ENCODE measurements at regions not wholly inside any gene's neighbourhood (a gene's known extent, or its start where the extent isn't known, plus 50 kb on each side); places are given as distances from the start of the nearest gene placed in this dataset.

GRCh38 chr2:562391-563364, 114.5 kb downstream of the TMEM18 start:
- no peak for ATAC-seq
- Mint-ChIP-seq H3K4me1 (ENCODE audit: low read depth in 2 of 2) (peaks cover 5 to 7% of the 10 kb centered on the region in 2 donors), H3K36me3 (no peaks in the 10 kb centered on the region)

GRCh38 chr2:558879-559278, 118.3 kb downstream of the TMEM18 start:
- Mint-ChIP-seq H3K4me1 (ENCODE audit: low read depth in 2 of 2) (peaks cover 5 to 7% of the 10 kb centered on the region in 2 donors), H3K36me3 (no peaks in the 10 kb centered on the region), H3K27me3 (peaks cover 30 to 56% of the 10 kb centered on the region in 2 donors), H3K27ac (peak overlapping the region in 1 of 2 donors; percentile 21), H3K9me3 (no peaks in the 10 kb centered on the region), H3K4me3 (no peak overlapping the region)
- DNase-seq (ENCODE audit: low spot score) (no peak), ATAC-seq (no peak)

More at GRCh38 chr2:562391-563364, 114.5 kb downstream of the TMEM18 start:
- H3K9me3 Mint-ChIP-seq, result no peaks in the 10 kb centered on the region
- DNase-seq (ENCODE audit: low spot score), result no peak
- no peak overlapping the region for H3K4me3 Mint-ChIP-seq
- H3K27ac Mint-ChIP-seq, result no peak overlapping the region
- H3K27me3 Mint-ChIP-seq, result peaks cover 34 to 47% of the 10 kb centered on the region in 2 donors

- Mint-ChIP-seq H3K27me3 (peaks cover 31 to 56% of the 10 kb centered on the region in 2 donors), H3K9me3 (no peaks in the 10 kb centered on the region), H3K27ac (no peak overlapping the region), H3K36me3 (no peaks in the 10 kb centered on the region), H3K4me1 (ENCODE audit: low read depth in 2 of 2) (peaks cover 5 to 7% of the 10 kb centered on the region in 2 donors), H3K4me3 (no peak overlapping the region)
- ATAC-seq (peak in 1 of 2 donors; percentile 32), DNase-seq (ENCODE audit: low spot score) (no peak)
Measured at GRCh38 chr2:558302-558642, 118.9 kb downstream of the TMEM18 start.

DNA sequence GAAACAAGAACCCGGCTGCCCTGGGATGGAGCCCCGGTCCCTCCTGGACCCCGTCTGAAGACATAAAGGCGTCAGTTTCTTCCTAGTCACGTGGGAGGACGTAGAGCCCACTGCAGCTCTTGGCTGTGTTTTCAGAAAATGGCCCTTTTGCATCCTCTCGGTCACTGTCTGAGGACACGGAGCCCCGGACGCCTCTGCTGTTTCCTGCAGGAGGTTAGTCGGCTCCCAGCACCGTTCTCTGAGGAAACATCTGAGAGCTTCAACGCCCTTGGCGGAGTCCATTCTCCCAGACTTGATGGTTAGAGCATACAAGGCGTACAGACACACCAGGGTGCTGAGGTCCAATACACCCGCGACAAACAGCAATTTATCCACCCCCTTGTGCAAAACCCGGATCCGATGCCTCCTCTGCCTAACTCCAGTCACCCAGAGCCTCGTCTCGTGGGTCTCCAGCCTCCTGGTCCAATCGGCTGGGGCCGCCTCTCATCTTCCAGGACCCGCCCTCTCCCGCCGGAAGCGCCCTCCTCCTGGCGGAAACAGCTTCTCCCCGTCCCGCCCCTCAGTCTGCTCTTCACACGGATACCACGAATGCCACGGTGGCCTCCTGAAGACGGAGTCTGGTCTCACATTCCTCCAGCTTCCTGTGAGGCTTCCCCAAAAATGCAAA, 119.4 kb downstream of the TMEM18 start:
- peaks cover 5 to 7% of the 10 kb centered on the region in 2 donors for H3K4me1 Mint-ChIP-seq (ENCODE audit: low read depth in 2 of 2)
- peaks cover 35 to 56% of the 10 kb centered on the region in 2 donors for H3K27me3 Mint-ChIP-seq
- no peak overlapping the region for H3K4me3 Mint-ChIP-seq
- no peaks in the 10 kb centered on the region for H3K36me3 Mint-ChIP-seq
- no peak overlapping the region for H3K27ac Mint-ChIP-seq
- no peaks in the 10 kb centered on the region for H3K9me3 Mint-ChIP-seq
- ATAC-seq (peak in 1 of 2 donors; percentile 65), DNase-seq (ENCODE audit: low spot score) (no peak)

DNA sequence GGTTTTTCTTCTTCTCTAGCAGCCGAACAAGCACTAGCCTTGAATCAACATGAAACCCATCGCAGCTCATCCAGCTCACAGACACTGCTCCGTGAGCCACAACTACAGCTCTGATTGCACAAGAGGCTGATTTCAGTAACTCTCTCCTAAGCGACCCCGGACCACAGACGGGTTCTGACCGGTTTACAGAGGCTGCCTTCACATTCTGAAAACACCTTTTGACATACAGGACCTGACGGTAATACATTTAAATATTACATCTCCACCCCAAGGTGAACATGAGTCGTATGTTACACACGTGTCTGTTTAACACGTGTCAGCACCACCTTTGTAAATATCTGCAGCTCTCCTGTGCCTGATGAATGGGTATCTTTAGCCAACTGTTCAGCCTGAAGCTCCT, 120.7 kb downstream of the TMEM18 start:
- Mint-ChIP-seq H3K27me3 (peaks cover 29 to 46% of the 10 kb centered on the region in 2 donors), H3K4me1 (ENCODE audit: low read depth in 2 of 2) (no peaks in the 10 kb centered on the region), H3K4me3 (no peak overlapping the region), H3K27ac (no peak overlapping the region), H3K36me3 (no peaks in the 10 kb centered on the region), H3K9me3 (no peaks in the 10 kb centered on the region)
- ATAC-seq (no peak), DNase-seq (ENCODE audit: low spot score) (no peak)

DNA sequence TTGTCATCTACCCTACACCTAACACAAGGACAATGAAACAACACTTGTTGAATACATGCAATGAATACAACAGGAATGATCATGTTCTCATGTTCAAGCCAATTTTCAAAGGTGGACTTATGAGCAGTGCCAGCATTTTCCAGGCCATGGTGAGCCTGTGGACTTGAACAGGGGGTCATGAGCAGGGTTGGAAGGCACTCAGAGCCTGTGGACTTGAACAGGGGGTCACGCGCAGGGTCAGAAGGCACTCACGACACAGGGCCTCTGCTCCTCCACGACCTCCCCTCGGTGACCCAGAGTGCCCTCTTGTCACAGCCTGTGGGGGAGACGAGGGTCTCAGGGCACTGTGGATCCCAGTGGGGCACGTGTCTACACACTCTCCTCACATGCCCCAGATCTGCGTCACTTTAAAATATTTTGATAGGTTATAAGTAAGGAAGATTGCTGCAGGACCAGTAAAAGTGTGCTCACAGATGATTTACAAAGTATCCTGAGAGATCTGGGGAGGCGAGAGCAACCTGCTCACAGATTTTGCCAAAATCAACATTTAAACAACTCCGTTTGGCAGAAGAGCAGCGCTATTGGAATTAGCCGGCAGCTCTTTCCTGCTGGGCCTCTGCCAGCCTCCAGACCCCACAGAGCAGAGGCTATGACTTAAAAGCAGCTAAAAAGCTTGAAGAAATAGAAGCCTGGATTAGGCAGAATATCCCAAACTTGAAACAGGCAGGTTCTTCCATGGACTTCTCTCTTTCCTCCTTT, 121.9 kb downstream of the TMEM18 start:
- Mint-ChIP-seq H3K9me3 (no peaks in the 10 kb centered on the region), H3K27ac (no peak overlapping the region), H3K27me3 (peaks cover 27 to 37% of the 10 kb centered on the region in 2 donors), H3K4me1 (ENCODE audit: low read depth in 2 of 2) (no peaks in the 10 kb centered on the region), H3K36me3 (no peaks in the 10 kb centered on the region), H3K4me3 (no peak overlapping the region)
- no peak for DNase-seq (ENCODE audit: low spot score)
- no peak for ATAC-seq

DNA sequence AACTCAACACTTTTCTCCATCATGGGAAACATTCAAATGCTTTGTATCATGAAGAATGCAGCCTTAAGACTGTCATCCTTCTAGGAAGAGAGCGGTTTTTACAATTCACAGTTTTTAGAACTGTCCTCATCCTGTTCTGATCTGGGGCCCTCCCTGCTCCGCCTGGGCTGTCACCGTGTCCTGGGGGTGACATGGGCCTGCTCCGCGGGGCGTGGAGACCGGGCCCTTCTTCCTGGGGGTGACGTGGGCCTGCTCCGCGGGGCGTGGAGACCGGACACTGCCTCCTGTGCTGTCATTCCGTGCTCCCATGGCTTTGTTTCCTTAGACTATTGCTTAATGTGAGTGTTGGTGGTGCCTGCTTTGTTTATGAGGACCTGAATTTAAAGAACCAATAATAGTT, 122.8 kb downstream of the TMEM18 start:
- no peak overlapping the region for H3K27ac Mint-ChIP-seq
- H3K27me3 Mint-ChIP-seq, result peaks cover 29 to 39% of the 10 kb centered on the region in 2 donors
- no peak for ATAC-seq
- H3K9me3 Mint-ChIP-seq, result no peaks in the 10 kb centered on the region
- no peaks in the 10 kb centered on the region for H3K4me1 Mint-ChIP-seq (ENCODE audit: low read depth in 2 of 2)
- H3K4me3 Mint-ChIP-seq, result no peak overlapping the region
- H3K36me3 Mint-ChIP-seq, result no peaks in the 10 kb centered on the region
- no peak for DNase-seq (ENCODE audit: low spot score)

GRCh38 chr2:552906-553305, 124.3 kb downstream of the TMEM18 start:
- no peaks in the 10 kb centered on the region for H3K9me3 Mint-ChIP-seq
- H3K27me3 Mint-ChIP-seq, result peaks cover 30% of the 10 kb centered on the region in 2 donors
- no peak for ATAC-seq

DNA sequence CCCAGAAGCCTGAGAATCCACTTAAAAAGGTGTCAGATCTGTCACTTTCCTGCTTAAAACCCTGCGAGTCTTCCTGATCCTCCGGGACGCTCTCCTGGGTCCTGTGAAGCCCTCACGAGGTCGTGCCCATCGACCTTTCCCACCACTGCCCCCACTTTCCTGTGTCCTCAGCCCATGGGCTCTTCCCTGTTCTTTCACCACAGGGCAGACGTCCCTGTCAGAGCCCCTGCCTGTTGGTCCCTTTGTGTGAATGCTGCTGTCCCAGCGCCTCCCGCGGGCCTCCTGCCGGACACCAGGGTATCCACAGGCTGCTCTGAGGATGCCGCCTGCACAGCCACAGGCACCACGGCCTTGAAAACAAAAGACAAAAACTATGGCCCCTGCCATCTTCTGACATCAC, 125.6 kb downstream of the TMEM18 start:
- no peaks in the 10 kb centered on the region for H3K36me3 Mint-ChIP-seq
- H3K27me3 Mint-ChIP-seq, result peaks cover 28% of the 10 kb centered on the region in 2 donors
- no peak for ATAC-seq
- no peaks in the 10 kb centered on the region for H3K4me1 Mint-ChIP-seq (ENCODE audit: low read depth in 2 of 2)
- DNase-seq (ENCODE audit: low spot score), result no peak
- no peaks in the 10 kb centered on the region for H3K9me3 Mint-ChIP-seq
- no peak overlapping the region for H3K4me3 Mint-ChIP-seq
- no peak overlapping the region for H3K27ac Mint-ChIP-seq

More at GRCh38 chr2:552906-553305, 124.3 kb downstream of the TMEM18 start:
- H3K36me3 Mint-ChIP-seq, result no peaks in the 10 kb centered on the region
- no peak for DNase-seq (ENCODE audit: low spot score)
- H3K4me1 Mint-ChIP-seq (ENCODE audit: low read depth in 2 of 2), result no peaks in the 10 kb centered on the region
- H3K4me3 Mint-ChIP-seq, result no peak overlapping the region
- H3K27ac Mint-ChIP-seq, result no peak overlapping the region

DNA sequence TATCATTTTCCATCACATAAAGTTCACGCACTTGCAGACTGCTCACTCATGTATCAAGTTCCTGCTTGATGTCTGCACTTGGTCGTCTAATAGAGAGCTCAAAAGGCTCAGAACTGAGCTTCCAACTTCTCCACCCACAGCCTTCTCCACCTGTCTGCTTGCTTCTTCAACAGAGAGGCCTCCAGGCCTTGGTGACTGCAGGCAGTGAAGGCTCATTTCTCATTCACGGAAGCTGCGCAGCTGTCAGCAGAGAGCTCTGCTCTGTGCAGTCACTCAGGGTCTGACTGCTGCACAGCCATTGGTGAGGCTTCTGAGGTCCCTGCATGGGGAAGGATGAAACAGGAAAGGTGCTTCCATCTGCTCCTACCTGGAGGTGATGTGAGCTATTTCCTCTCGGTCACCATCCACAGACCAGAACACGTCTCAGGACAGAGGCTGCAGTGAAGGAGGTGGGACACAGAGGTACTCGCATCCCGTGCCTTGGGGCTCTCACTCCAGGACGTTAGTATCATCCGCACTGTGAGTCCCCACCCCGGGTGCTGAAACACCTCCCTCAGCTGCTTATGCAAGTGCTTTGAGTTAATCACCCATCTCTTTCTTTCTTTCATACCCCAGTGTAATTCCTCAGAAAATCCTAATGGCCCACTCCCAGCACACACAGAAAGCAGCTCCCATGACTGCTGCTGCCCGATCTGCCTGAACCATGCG, 126.2 kb downstream of the TMEM18 start:
- ATAC-seq (peak in 1 of 2 donors; percentile 31), DNase-seq (ENCODE audit: low spot score) (no peak)
- Mint-ChIP-seq H3K4me1 (ENCODE audit: low read depth in 2 of 2) (no peaks in the 10 kb centered on the region), H3K27me3 (peaks cover 25 to 26% of the 10 kb centered on the region in 2 donors), H3K9me3 (no peaks in the 10 kb centered on the region), H3K27ac (no peak overlapping the region), H3K36me3 (no peaks in the 10 kb centered on the region), H3K4me3 (no peak overlapping the region)

DNA sequence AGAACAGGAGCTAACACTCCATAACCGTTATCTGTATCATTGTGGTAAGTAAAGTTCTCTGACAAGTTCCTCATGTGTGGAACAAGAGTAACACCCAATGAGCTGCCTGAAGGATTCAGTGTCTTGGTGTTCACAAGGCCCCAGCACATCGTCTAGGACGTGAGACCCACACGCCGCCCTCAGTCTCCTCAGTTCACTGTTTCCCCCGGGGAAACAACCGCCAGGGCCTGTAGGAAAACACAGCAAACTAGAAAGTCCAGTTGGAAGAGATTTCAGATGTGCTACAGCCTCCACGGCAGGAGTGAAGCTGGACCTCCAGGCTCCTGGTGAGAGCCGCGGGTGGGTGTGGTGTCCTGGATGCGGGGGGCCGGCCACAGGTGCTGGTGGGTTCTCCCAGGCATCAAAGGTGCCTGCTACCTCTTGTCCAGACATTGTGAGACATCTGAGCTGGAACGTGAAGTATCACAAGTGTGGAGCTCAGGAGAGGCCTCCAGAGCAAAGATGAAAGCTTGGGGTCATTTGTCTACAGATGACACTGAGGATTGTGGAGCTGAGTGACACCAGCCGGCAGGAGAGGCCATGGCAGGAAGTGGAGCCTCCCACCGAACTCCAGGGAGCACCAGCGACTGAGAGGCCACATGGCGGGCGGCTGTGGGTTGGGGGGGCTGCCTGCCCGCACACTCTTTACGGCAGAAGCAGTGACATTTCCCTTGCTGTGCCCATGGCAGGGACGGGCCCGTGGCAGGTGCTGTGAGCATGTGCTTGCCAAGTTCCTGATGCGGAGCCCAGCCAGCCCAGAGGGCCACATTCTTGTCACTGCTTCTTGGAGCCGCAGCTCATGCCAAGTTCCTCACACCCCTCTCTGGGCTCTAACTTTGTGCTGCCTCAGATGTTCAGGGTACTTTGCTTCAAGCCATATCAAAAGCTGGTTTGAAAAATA, 131.2 kb downstream of the TMEM18 start:
- Mint-ChIP-seq H3K4me3 (no peak overlapping the region), H3K36me3 (no peaks in the 10 kb centered on the region), H3K4me1 (ENCODE audit: low read depth in 2 of 2) (no peaks in the 10 kb centered on the region), H3K27me3 (peaks cover 27 to 39% of the 10 kb centered on the region in 2 donors), H3K27ac (no peak overlapping the region), H3K9me3 (no peaks in the 10 kb centered on the region)
- DNase-seq (ENCODE audit: low spot score) (no peak), ATAC-seq (no peak)

- Mint-ChIP-seq H3K27me3 (peaks cover 24 to 36% of the 10 kb centered on the region in 2 donors), H3K36me3 (no peaks in the 10 kb centered on the region), H3K4me3 (no peak overlapping the region), H3K27ac (no peak overlapping the region), H3K4me1 (ENCODE audit: low read depth in 2 of 2) (no peaks in the 10 kb centered on the region), H3K9me3 (no peaks in the 10 kb centered on the region)
- ATAC-seq (no peak), DNase-seq (ENCODE audit: low spot score) (no peak)
Measured at GRCh38 chr2:545228-545627, 132.0 kb downstream of the TMEM18 start.

Measured in natural killer cell treated with Interleukin-12 subunit alpha and Interleukin-12 subunit beta and Interleukin-15 and Interleukin-18, amount 100 ng/mL, for 72 hours (primary cell).